ENCODE measurements at regions not wholly inside any gene's neighbourhood (a gene's known extent, or its start where the extent isn't known, plus 50 kb on each side); places are given as distances from the start of the nearest gene placed in this dataset.

- Mint-ChIP-seq H3K9me3 (no peaks in the 10 kb centered on the region), H3K27me3 (peaks cover 14% of the 10 kb centered on the region), H3K36me3 (no peaks in the 10 kb centered on the region), H3K4me3 (no peak overlapping the region), H3K27ac (no peak overlapping the region), H3K4me1 (ENCODE audit: low read depth) (no peaks in the 10 kb centered on the region)
- intact Hi-C loops (cut with micrococcal nuclease) = no loop called here
- POLR2A ChIA-PET = no interaction called here
- no peak for DNase-seq
- CTCF ChIA-PET = interaction anchor here (0.7 to 1.5 kb wide), 4 partner anchors 9 to 74 kb away, joined by 3 to 5 read pairs (median 4); no protein-coding TSS in a partner anchor
Observed at GRCh38 chr22:22348815-22349454, 104.3 kb downstream of the VPREB1 start.

DNA sequence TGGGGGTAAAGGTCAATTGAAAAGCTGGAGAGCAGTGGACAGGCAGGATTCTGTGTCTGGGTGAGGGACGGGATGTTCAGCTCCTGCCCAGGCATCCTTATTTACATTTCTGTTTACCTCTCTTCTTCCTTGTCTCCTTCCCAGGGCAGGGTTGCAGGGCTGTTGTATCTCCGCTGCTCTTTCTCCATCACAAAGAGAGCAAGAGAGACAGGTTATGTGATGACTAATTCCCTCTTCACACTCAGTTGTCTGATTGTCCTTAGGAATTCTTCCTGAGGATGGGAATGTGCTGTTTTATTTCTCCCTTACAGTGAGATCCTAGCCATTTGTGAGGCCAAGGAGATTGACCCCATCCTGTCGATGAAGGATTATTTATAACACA, 104.9 kb downstream of the VPREB1 start:
- intact Hi-C loops (cut with micrococcal nuclease) = no loop called here
- H3K27me3 Mint-ChIP-seq = peaks cover 14% of the 10 kb centered on the region
- no peak overlapping the region for H3K4me3 Mint-ChIP-seq
- no peak for DNase-seq
- CTCF ChIA-PET = no interaction called here
- H3K36me3 Mint-ChIP-seq = no peaks in the 10 kb centered on the region
- POLR2A ChIA-PET = no interaction called here
- no peaks in the 10 kb centered on the region for H3K4me1 Mint-ChIP-seq (ENCODE audit: low read depth)
- no peaks in the 10 kb centered on the region for H3K9me3 Mint-ChIP-seq
- H3K27ac Mint-ChIP-seq = no peak overlapping the region

DNA sequence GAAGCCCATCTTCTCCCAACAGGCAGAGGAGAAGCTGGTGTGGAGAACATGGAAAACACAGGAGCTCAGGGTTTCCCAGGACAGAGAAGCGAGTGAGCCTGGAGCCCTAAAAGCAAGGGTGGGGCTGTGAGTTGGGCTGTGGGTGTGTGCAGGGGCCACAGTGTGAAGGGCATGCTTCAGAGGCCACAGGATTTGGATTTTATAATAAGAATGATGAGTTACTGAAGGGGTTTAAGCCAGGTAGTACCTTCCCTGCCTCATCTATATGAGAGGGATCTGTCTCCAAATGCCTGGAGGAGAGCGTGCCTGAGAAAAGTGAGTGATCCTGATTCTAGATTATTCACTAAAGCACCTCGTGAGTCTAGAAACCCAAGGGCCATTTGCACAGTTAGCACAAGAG, 106.8 kb downstream of the VPREB1 start:
- ChIA-PET POLR2A (no interaction called here), CTCF (interaction anchor here (1.6 kb wide), 1 partner anchor 9 kb away, joined by 4 read pairs; no protein-coding TSS in a partner anchor)
- Mint-ChIP-seq H3K9me3 (no peaks in the 10 kb centered on the region), H3K4me3 (no peak overlapping the region), H3K27me3 (peaks cover 18% of the 10 kb centered on the region), H3K4me1 (ENCODE audit: low read depth) (no peaks in the 10 kb centered on the region), H3K27ac (no peak overlapping the region), H3K36me3 (no peaks in the 10 kb centered on the region)
- no peak for DNase-seq
- intact Hi-C loops (cut with micrococcal nuclease) = no loop called here

GRCh38 chr22:22352371-22352999, 107.9 kb downstream of the VPREB1 start:
- ChIA-PET CTCF (no interaction called here), POLR2A (no interaction called here)
- Mint-ChIP-seq H3K27me3 (peaks cover 26% of the 10 kb centered on the region), H3K4me3 (no peak overlapping the region), H3K27ac (no peak overlapping the region), H3K9me3 (no peaks in the 10 kb centered on the region), H3K4me1 (ENCODE audit: low read depth) (peaks cover 2% of the 10 kb centered on the region), H3K36me3 (no peaks in the 10 kb centered on the region)
- intact Hi-C loops (cut with micrococcal nuclease) = no loop called here
- no peak for DNase-seq

GRCh38 chr22:22355096-22355834, 110.7 kb downstream of the VPREB1 start:
- ChIA-PET CTCF (interaction anchor here (1.3 to 1.6 kb wide), 3 partner anchors 12 to 149 kb away, joined by 3 to 7 read pairs (median 3); no protein-coding TSS in a partner anchor), POLR2A (no interaction called here)
- Mint-ChIP-seq H3K27ac (no peak overlapping the region), H3K9me3 (no peaks in the 10 kb centered on the region), H3K4me1 (ENCODE audit: low read depth) (peaks cover 2% of the 10 kb centered on the region), H3K4me3 (no peak overlapping the region), H3K27me3 (peaks cover 27% of the 10 kb centered on the region), H3K36me3 (no peaks in the 10 kb centered on the region)
- intact Hi-C loops (cut with micrococcal nuclease) = loop anchor here (5.0 kb wide), 1 partner anchor 67 kb away; no protein-coding TSS in a partner anchor
- no peak for DNase-seq

DNA sequence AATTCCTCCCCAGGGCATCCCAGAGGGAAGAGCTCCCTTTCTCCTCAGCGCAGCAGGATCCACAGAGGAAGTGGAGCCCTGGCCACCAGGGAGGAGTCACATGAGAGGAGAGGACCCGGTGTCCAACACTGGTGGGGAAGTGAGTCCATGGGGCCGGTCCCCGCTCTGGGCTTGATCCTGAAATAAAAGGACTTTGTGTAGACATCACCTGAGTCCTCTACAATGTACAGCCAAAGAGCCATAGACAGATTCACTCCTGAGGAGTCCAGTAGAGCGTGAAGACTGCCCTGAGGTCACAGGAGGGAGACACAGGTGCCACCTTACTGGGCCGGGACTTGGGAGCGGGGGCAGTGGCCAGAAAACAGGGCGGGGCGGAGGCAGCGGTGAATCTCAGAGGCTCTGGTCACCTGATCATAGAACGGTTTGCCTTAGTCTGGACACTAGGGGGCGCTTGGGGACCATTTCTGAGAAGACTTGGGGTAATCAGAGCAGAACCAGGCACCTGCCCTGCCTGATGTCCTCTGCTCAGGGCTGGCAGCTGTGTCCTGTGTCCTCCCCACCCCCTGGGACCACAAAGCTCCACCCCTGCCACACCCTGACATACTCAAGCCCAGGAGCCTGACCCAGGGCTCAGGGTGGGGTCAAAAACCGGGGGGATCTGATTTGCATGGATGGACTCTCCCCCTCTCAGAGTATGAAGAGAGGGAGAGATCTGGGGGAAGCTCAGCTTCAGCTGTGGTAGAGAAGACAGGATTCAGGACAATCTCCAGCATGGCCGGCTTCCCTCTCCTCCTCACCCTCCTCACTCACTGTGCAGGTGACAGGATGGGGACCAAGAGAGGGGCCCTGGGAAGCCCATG, 112.7 kb downstream of the VPREB1 start:
- CTCF ChIA-PET = interaction anchor here (0.7 to 1.6 kb wide), 6 partner anchors 14 to 688 kb away, joined by 3 to 7 read pairs (median 4); no protein-coding TSS in a partner anchor
- POLR2A ChIA-PET = no interaction called here
- Mint-ChIP-seq H3K9me3 (no peaks in the 10 kb centered on the region), H3K27me3 (peaks cover 32% of the 10 kb centered on the region), H3K4me1 (ENCODE audit: low read depth) (peaks cover 2% of the 10 kb centered on the region), H3K27ac (no peak overlapping the region), H3K4me3 (no peak overlapping the region), H3K36me3 (no peaks in the 10 kb centered on the region)
- intact Hi-C loops (cut with micrococcal nuclease) = loop anchor here (5.0 kb wide), 1 partner anchor 65 kb away; no protein-coding TSS in a partner anchor
- DNase-seq = peak; percentile 86

GRCh38 chr22:22358152-22358551, 113.6 kb downstream of the VPREB1 start:
- H3K27me3 Mint-ChIP-seq = peaks cover 37% of the 10 kb centered on the region
- CTCF ChIA-PET = interaction anchor here (1.0 to 1.6 kb wide), 2 partner anchors 64 to 687 kb away, joined by 5 to 7 read pairs; no protein-coding TSS in a partner anchor

DNA sequence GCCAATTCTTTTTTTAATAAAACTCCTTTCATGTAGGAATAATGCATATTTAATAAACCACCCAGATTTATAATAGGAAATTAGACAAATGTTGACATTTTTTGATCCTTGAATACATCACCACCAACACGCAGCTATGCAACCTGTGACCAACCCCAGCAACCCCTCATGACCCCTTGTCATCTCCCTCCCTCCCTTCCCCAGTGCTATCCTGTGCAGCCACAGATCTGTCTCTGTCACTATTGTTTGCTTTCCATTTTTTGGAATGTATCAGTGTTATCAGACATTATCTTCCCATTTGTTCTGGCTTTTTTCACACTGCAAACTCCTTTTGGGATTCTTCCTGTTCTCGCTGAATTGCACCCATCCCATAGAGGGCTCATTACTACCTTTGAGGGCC, 114.1 kb downstream of the VPREB1 start:
- H3K36me3 Mint-ChIP-seq = no peaks in the 10 kb centered on the region
- CTCF ChIA-PET = interaction anchor here (0.5 kb wide), 1 partner anchor 714 kb away, joined by 3 read pairs; no protein-coding TSS in a partner anchor
- no peak for DNase-seq
- H3K4me3 Mint-ChIP-seq = no peak overlapping the region
- H3K27ac Mint-ChIP-seq = no peak overlapping the region
- intact Hi-C loops (cut with micrococcal nuclease) = loop anchor here (5.0 kb wide), 1 partner anchor 64 kb away; no protein-coding TSS in a partner anchor
- H3K4me1 Mint-ChIP-seq (ENCODE audit: low read depth) = peaks cover 2% of the 10 kb centered on the region
- H3K9me3 Mint-ChIP-seq = no peaks in the 10 kb centered on the region
- peaks cover 38% of the 10 kb centered on the region for H3K27me3 Mint-ChIP-seq
- POLR2A ChIA-PET = no interaction called here

More at GRCh38 chr22:22358152-22358551, 113.6 kb downstream of the VPREB1 start:
- peaks cover 2% of the 10 kb centered on the region for H3K4me1 Mint-ChIP-seq (ENCODE audit: low read depth)
- H3K36me3 Mint-ChIP-seq = no peaks in the 10 kb centered on the region
- intact Hi-C loops (cut with micrococcal nuclease) = loop anchor here (5.0 kb wide), 1 partner anchor 64 kb away; no protein-coding TSS in a partner anchor
- H3K9me3 Mint-ChIP-seq = no peaks in the 10 kb centered on the region
- no peak for DNase-seq
- H3K27ac Mint-ChIP-seq = no peak overlapping the region
- POLR2A ChIA-PET = no interaction called here
- H3K4me3 Mint-ChIP-seq = no peak overlapping the region

GRCh38 chr22:22359465-22359864, 114.9 kb downstream of the VPREB1 start:
- H3K4me3 Mint-ChIP-seq = no peak overlapping the region
- H3K27ac Mint-ChIP-seq = no peak overlapping the region
- H3K9me3 Mint-ChIP-seq = no peaks in the 10 kb centered on the region
- peaks cover 2% of the 10 kb centered on the region for H3K4me1 Mint-ChIP-seq (ENCODE audit: low read depth)
- POLR2A ChIA-PET = no interaction called here
- intact Hi-C loops (cut with micrococcal nuclease) = loop anchor here (5.0 kb wide), 1 partner anchor 63 kb away; no protein-coding TSS in a partner anchor
- no peaks in the 10 kb centered on the region for H3K36me3 Mint-ChIP-seq
- CTCF ChIA-PET = interaction anchor here (0.5 to 0.6 kb wide), 2 partner anchors 113 to 714 kb away, joined by 3 read pairs; no protein-coding TSS in a partner anchor
- H3K27me3 Mint-ChIP-seq = peaks cover 42% of the 10 kb centered on the region
- no peak for DNase-seq

GRCh38 chr22:22360014-22360413, 115.4 kb downstream of the VPREB1 start:
- Mint-ChIP-seq H3K36me3 (no peaks in the 10 kb centered on the region), H3K4me3 (no peak overlapping the region), H3K27ac (no peak overlapping the region), H3K27me3 (peaks cover 45% of the 10 kb centered on the region), H3K4me1 (ENCODE audit: low read depth) (peaks cover 2% of the 10 kb centered on the region), H3K9me3 (no peaks in the 10 kb centered on the region)
- POLR2A ChIA-PET = no interaction called here
- DNase-seq = no peak
- intact Hi-C loops (cut with micrococcal nuclease) = no loop called here
- CTCF ChIA-PET = interaction anchor here (0.6 to 2.0 kb wide), 2 partner anchors 17 to 112 kb away, joined by 3 to 5 read pairs; no protein-coding TSS in a partner anchor

- CTCF ChIA-PET = interaction anchor here (1.7 kb wide), 1 partner anchor 60 kb away, joined by 4 read pairs; no protein-coding TSS in a partner anchor
- intact Hi-C loops (cut with micrococcal nuclease) = no loop called here
Observed at GRCh38 chr22:22362311-22362710, 117.7 kb downstream of the VPREB1 start.

More at GRCh38 chr22:22362311-22362710, 117.7 kb downstream of the VPREB1 start:
- H3K27ac Mint-ChIP-seq = no peak overlapping the region
- H3K9me3 Mint-ChIP-seq = no peaks in the 10 kb centered on the region
- POLR2A ChIA-PET = no interaction called here
- peaks cover 40% of the 10 kb centered on the region for H3K27me3 Mint-ChIP-seq
- H3K36me3 Mint-ChIP-seq = no peaks in the 10 kb centered on the region
- no peak for DNase-seq
- no peaks in the 10 kb centered on the region for H3K4me1 Mint-ChIP-seq (ENCODE audit: low read depth)
- H3K4me3 Mint-ChIP-seq = no peak overlapping the region

Measured in activated CD4-positive, alpha-beta memory T cell treated with anti-CD3 and anti-CD28 coated beads for 36 hours (primary cell).